HepG2 (cell line): ENCODE measurements at regions not wholly inside any gene's neighbourhood (a gene's known extent, or its start where the extent isn't known, plus 50 kb on each side); places are given as distances from the start of the nearest gene placed in this dataset.

Experiments
- ATAC-seq: fragments of 200-7000 bp; cut with Tn5 transposase; 3 replicates; pipeline ENCODE4 v1.9.1; 2020; ENCODE audit warnings: mild to moderate bottlenecking, moderate library complexity
- BruUV-seq: library from RNA; stranded (reverse); fragments of 400-500 nt; replicated peaks from 2 replicates; lab custom pipeline; 2021; lab: Mats Ljungman, UMichigan
- CTCF ChIA-PET: fragments of 300-600 bp; formaldehyde crosslinking; extraction: SDS; loops from one replicate; lab custom pipeline; 2021; ENCODE audit warnings: low total read pairs, inconsistent platforms, low intra/inter-chr PET ratio; lab: Yijun Ruan, JAX
- POLR2A ChIA-PET: fragments of 350-600 bp; sonication (Branson Sonifier 250); formaldehyde crosslinking; loops from one replicate; lab custom pipeline; 2020; ENCODE audit warnings: antibody characterized with exemption, inconsistent platforms; lab: Yijun Ruan, JAX
- DNase-seq: peaks from one replicate; pipeline ENCODE4 v3.0.0-alpha.2; 2015; ENCODE audit warnings: low spot score
- FAIRE-seq: peaks from 3 replicates; lab custom pipeline; 2011; peaks lifted over from hg19 to GRCh38; lab: Jason Lieb, UNC
- H2AFZ ChIP-seq: one replicate; pipeline ENCODE4 v1.6.1; 2011; ENCODE audit warnings: low read length, inconsistent platforms
- H3K27ac ChIP-seq: fragments of 300-600 bp; 3 replicates; pipeline ENCODE4 v1.8.0; 2011; ENCODE audit warnings: mixed run types, mild to moderate bottlenecking, mixed read lengths, low read length, inconsistent platforms; ENCODE audit not compliant: insufficient read depth; ENCODE audit errors: extremely low read length
- H3K27me3 ChIP-seq, 2 experiments: fragments of 200-600 bp in 1 of 2; 2 replicates in 1 of 2; 3 replicates in 1 of 2; pipeline versions ENCODE4 v1.6.0 to v1.8.0; 2011; ENCODE audit warnings: low read length in 2 of 2, mild to moderate bottlenecking in 2 of 2, moderate library complexity in 2 of 2, inconsistent platforms in 1 of 2; ENCODE audit not compliant: insufficient read depth in 2 of 2, control insufficient read depth in 1 of 2
- H3K36me3 ChIP-seq, 2 experiments: fragments of 200-600 bp in 1 of 2; replicated peaks in 1 of 2; 2 replicates in 1 of 2; 3 replicates in 1 of 2; pipeline versions ENCODE4 v1.5.1 to v1.8.0; 2011; ENCODE audit warnings: low read length in 2 of 2, inconsistent platforms in 1 of 2; ENCODE audit not compliant: insufficient read depth in 2 of 2, control insufficient read depth in 1 of 2
- H3K4me1 ChIP-seq: 2 replicates; pipeline ENCODE4 v1.5.1; 2012; ENCODE audit warnings: low read length, inconsistent platforms; ENCODE audit not compliant: insufficient read depth
- H3K4me2 ChIP-seq: 2 replicates; pipeline ENCODE4 v1.6.0; 2011; ENCODE audit warnings: low read depth, low read length, inconsistent platforms
- H3K4me3 ChIP-seq, 3 experiments: fragments of 200-600 bp in 1 of 3; sonication (generic), shearing (Covaris generic) in 1 of 3; replicated peaks in 1 of 3; 2 replicates each; pipeline ENCODE4 v1.5.1; 2011 to 2016; ENCODE audit warnings: low read length in 3 of 3, inconsistent platforms in 2 of 3, low read depth in 2 of 3, mild to moderate bottlenecking in 2 of 3, control low read depth in 1 of 3, mixed read lengths in 1 of 3; ENCODE audit not compliant: insufficient read depth in 1 of 3
- H3K79me2 ChIP-seq: one replicate; pipeline ENCODE4 v1.6.1; 2011; ENCODE audit warnings: low read length, inconsistent platforms; ENCODE audit not compliant: insufficient read depth
- H3K9ac ChIP-seq: 2 replicates; pipeline ENCODE4 v1.6.0; 2011; ENCODE audit warnings: mild to moderate bottlenecking, low read depth, low read length, inconsistent platforms; ENCODE audit not compliant: insufficient read depth
- H3K9me3 ChIP-seq: 2 replicates; pipeline ENCODE4 v1.5.1; 2012; ENCODE audit warnings: mild to moderate bottlenecking, low read length
- H4K20me1 ChIP-seq: 2 replicates; pipeline ENCODE4 v1.6.0; 2011; ENCODE audit warnings: inconsistent platforms, mild to moderate bottlenecking, low read length, moderate library complexity; ENCODE audit not compliant: insufficient read depth
- CHD4 ChIP-seq: fragments of 200-600 bp; sonication (generic); IDR thresholded peaks from 2 replicates; pipeline ENCODE4 v1.7.0; 2017; ENCODE audit warnings: mild to moderate bottlenecking, low read length, borderline replicate concordance
- E2F1 ChIP-seq: sonication (generic); formaldehyde crosslinking; IDR thresholded peaks from 2 replicates; pipeline ENCODE4 v1.5.0; 2020; ENCODE audit warnings: missing genetic modification reagents
- KLF15 ChIP-seq: sonication (generic); formaldehyde crosslinking; IDR thresholded peaks from 2 replicates; pipeline ENCODE4 v1.8.1; 2023; ENCODE audit warnings: borderline replicate concordance, mild to moderate bottlenecking, inconsistent platforms, missing genetic modification reagents, mixed read lengths
- PITX1 ChIP-seq: sonication (generic); formaldehyde crosslinking; IDR thresholded peaks from 2 replicates; pipeline ENCODE4 v1.5.1; 2020; ENCODE audit warnings: mild to moderate bottlenecking, missing genetic modification reagents
- RXRA ChIP-seq: sonication (generic); formaldehyde crosslinking; IDR thresholded peaks from 2 replicates; pipeline ENCODE4 v1.5.1; 2020; ENCODE audit warnings: missing genetic modification reagents
- SNAPC2 ChIP-seq: sonication (generic); formaldehyde crosslinking; IDR thresholded peaks from 2 replicates; pipeline ENCODE4 v1.8.1; 2022; ENCODE audit warnings: mild to moderate bottlenecking, missing genetic modification reagents
- YEATS4 ChIP-seq: sonication (generic); formaldehyde crosslinking; IDR thresholded peaks from 2 replicates; pipeline ENCODE4 v1.4.0; 2020; ENCODE audit warnings: missing genetic modification reagents, borderline replicate concordance
- ZBTB14 ChIP-seq: sonication (generic); formaldehyde crosslinking; IDR thresholded peaks from 2 replicates; pipeline ENCODE4 v1.4.0; 2020; ENCODE audit warnings: missing genetic modification reagents
- ZBTB37 ChIP-seq: sonication (generic); formaldehyde crosslinking; IDR thresholded peaks from 2 replicates; pipeline ENCODE4 v1.4.0; 2020; ENCODE audit warnings: mild to moderate bottlenecking, missing genetic modification reagents
- ZFP36L1 ChIP-seq: sonication (generic); formaldehyde crosslinking; IDR thresholded peaks from 2 replicates; pipeline ENCODE4 v1.8.0; 2022; ENCODE audit warnings: mild to moderate bottlenecking, missing genetic modification reagents, moderate library complexity
- ZFP36L2 ChIP-seq: sonication (generic); formaldehyde crosslinking; IDR thresholded peaks from 2 replicates; pipeline ENCODE4 v1.4.0; 2020; ENCODE audit warnings: missing genetic modification reagents
- ZKSCAN5 ChIP-seq: sonication (generic); formaldehyde crosslinking; IDR thresholded peaks from 2 replicates; pipeline ENCODE4 v1.5.1; 2020; ENCODE audit warnings: mild to moderate bottlenecking, missing genetic modification reagents
- ZMYM2 ChIP-seq: sonication (generic); formaldehyde crosslinking; IDR thresholded peaks from 2 replicates; pipeline ENCODE4 v1.8.0; 2022; ENCODE audit warnings: mild to moderate bottlenecking, missing genetic modification reagents
- ZNF160 ChIP-seq: sonication (generic); formaldehyde crosslinking; IDR thresholded peaks from 2 replicates; pipeline ENCODE4 v1.8.0; 2022; ENCODE audit warnings: mild to moderate bottlenecking, inconsistent platforms, missing genetic modification reagents
- ZNF619 ChIP-seq: sonication (generic); formaldehyde crosslinking; IDR thresholded peaks from 2 replicates; pipeline ENCODE4 v1.4.0; 2020; ENCODE audit warnings: mild to moderate bottlenecking, missing genetic modification reagents
- ZNF710 ChIP-seq: sonication (generic); formaldehyde crosslinking; IDR thresholded peaks from 2 replicates; pipeline ENCODE4 v1.5.0; 2020; ENCODE audit warnings: mild to moderate bottlenecking, missing genetic modification reagents, borderline replicate concordance
- ZNF792 ChIP-seq: IDR thresholded peaks from 2 replicates; pipeline ENCODE4 v1.6.1; 2016
- in situ Hi-C: cut with HindIII; loops from 2 replicates; pipeline ENCODE4 v1.10.0; 2017; ENCODE audit warnings: low pct_unique_long_range_greater_than_20kb; ENCODE audit not compliant: extremely low pct_ligation_motif_present
- intact Hi-C: fragments of 100-400 bp; cut with micrococcal nuclease; formaldehyde crosslinking; loops from one replicate; pipeline ENCODE4 v1.10.0; 2022; ENCODE audit not compliant: unreplicated experiment

- TF ChIP-seq ZNF710 (CRISPR knock-in tag) (no peak), ZNF160 (CRISPR knock-in tag) (no peak), YEATS4 (no peak), E2F1 (CRISPR knock-in tag) (no peak)
- TF ChIP-seq, all 625 proteins: peak for 0
Measured at GRCh38 chr21:27070861-27071670, 104.2 kb upstream of the ADAMTS5 start (continued).

GRCh38 chr21:27068811-27069210 lies 101.9 kb upstream of the ADAMTS5 start:
- Histone ChIP-seq H4K20me1 (no peaks in the 10 kb centered on the region), H3K4me3 (no peak overlapping the region), H3K4me1 (no peaks in the 10 kb centered on the region), H3K36me3 (no peaks in the 10 kb centered on the region), H3K9me3 (peaks cover 88% of the 10 kb centered on the region), H3K79me2 (no peaks in the 10 kb centered on the region), H3K9ac (no peak overlapping the region), H2AFZ (no peak overlapping the region), H3K27ac (no peak overlapping the region), H3K4me2 (no peak overlapping the region), H3K27me3 (no peaks in the 10 kb centered on the region)
- ATAC-seq (no peak), DNase-seq (no peak), FAIRE-seq (no peak)
- in situ Hi-C loops (no loop called here), intact Hi-C loops (no loop called here)
- ChIA-PET POLR2A (no interaction called here), CTCF (no interaction called here)
- TF ChIP-seq SNAPC2 (CRISPR knock-in tag) (no peak), RXRA (CRISPR knock-in tag) (no peak), ZNF619 (CRISPR knock-in tag) (no peak), KLF15 (CRISPR knock-in tag) (no peak), PITX1 (CRISPR knock-in tag) (no peak), ZBTB14 (CRISPR knock-in tag) (no peak), ZBTB37 (no peak), ZNF792 (CRISPR knock-in tag) (no peak), ZKSCAN5 (no peak), ZFP36L1 (CRISPR knock-in tag) (no peak), ZFP36L2 (no peak), CHD4 (no peak), ZMYM2 (CRISPR knock-in tag) (no peak)
- no TSS peak for BruUV-seq
